ENCODE measurements at regions not wholly inside any gene's neighbourhood (a gene's known extent, or its start where the extent isn't known, plus 50 kb on each side); places are given as distances from the start of the nearest gene placed in this dataset.

DNA sequence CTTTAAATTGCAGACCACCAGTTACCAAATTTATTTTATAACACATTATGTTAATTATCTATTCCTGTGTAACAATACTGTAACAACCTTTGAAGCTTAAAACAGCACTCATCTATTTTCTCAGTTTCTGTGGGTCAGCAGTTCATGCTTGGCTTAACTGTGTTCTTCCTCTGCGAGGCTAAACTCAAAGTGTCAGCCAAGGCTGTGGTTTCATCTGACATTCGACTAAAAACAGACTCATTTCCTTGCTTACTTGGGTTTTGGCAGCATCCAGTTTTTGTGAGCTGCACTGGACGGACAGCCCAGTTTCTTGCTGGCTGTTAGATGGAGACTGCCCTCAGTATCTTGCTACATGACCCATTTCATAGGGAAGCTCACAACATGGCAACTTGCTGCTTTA, 247.3 kb upstream of the KCNH8 start (continued):
- TF ChIP-seq, protein P1, sequence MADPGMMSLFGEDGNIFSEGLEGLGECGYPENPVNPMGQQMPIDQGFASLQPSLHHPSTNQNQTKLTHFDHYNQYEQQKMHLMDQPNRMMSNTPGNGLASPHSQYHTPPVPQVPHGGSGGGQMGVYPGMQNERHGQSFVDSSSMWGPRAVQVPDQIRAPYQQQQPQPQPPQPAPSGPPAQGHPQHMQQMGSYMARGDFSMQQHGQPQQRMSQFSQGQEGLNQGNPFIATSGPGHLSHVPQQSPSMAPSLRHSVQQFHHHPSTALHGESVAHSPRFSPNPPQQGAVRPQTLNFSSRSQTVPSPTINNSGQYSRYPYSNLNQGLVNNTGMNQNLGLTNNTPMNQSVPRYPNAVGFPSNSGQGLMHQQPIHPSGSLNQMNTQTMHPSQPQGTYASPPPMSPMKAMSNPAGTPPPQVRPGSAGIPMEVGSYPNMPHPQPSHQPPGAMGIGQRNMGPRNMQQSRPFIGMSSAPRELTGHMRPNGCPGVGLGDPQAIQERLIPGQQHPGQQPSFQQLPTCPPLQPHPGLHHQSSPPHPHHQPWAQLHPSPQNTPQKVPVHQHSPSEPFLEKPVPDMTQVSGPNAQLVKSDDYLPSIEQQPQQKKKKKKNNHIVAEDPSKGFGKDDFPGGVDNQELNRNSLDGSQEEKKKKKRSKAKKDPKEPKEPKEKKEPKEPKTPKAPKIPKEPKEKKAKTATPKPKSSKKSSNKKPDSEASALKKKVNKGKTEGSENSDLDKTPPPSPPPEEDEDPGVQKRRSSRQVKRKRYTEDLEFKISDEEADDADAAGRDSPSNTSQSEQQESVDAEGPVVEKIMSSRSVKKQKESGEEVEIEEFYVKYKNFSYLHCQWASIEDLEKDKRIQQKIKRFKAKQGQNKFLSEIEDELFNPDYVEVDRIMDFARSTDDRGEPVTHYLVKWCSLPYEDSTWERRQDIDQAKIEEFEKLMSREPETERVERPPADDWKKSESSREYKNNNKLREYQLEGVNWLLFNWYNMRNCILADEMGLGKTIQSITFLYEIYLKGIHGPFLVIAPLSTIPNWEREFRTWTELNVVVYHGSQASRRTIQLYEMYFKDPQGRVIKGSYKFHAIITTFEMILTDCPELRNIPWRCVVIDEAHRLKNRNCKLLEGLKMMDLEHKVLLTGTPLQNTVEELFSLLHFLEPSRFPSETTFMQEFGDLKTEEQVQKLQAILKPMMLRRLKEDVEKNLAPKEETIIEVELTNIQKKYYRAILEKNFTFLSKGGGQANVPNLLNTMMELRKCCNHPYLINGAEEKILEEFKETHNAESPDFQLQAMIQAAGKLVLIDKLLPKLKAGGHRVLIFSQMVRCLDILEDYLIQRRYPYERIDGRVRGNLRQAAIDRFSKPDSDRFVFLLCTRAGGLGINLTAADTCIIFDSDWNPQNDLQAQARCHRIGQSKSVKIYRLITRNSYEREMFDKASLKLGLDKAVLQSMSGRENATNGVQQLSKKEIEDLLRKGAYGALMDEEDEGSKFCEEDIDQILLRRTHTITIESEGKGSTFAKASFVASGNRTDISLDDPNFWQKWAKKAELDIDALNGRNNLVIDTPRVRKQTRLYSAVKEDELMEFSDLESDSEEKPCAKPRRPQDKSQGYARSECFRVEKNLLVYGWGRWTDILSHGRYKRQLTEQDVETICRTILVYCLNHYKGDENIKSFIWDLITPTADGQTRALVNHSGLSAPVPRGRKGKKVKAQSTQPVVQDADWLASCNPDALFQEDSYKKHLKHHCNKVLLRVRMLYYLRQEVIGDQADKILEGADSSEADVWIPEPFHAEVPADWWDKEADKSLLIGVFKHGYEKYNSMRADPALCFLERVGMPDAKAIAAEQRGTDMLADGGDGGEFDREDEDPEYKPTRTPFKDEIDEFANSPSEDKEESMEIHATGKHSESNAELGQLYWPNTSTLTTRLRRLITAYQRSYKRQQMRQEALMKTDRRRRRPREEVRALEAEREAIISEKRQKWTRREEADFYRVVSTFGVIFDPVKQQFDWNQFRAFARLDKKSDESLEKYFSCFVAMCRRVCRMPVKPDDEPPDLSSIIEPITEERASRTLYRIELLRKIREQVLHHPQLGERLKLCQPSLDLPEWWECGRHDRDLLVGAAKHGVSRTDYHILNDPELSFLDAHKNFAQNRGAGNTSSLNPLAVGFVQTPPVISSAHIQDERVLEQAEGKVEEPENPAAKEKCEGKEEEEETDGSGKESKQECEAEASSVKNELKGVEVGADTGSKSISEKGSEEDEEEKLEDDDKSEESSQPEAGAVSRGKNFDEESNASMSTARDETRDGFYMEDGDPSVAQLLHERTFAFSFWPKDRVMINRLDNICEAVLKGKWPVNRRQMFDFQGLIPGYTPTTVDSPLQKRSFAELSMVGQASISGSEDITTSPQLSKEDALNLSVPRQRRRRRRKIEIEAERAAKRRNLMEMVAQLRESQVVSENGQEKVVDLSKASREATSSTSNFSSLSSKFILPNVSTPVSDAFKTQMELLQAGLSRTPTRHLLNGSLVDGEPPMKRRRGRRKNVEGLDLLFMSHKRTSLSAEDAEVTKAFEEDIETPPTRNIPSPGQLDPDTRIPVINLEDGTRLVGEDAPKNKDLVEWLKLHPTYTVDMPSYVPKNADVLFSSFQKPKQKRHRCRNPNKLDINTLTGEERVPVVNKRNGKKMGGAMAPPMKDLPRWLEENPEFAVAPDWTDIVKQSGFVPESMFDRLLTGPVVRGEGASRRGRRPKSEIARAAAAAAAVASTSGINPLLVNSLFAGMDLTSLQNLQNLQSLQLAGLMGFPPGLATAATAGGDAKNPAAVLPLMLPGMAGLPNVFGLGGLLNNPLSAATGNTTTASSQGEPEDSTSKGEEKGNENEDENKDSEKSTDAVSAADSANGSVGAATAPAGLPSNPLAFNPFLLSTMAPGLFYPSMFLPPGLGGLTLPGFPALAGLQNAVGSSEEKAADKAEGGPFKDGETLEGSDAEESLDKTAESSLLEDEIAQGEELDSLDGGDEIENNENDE (IDR thresholded peaks at IDR 0.05; ENCODE audit: insufficient replicate concordance, low read length): no peak
- TF ChIP-seq EP300 (IDR thresholded peaks at IDR 0.05; ENCODE audit: borderline replicate concordance in 1 of 2, low read depth in 2 of 2, low read length in 2 of 2): no peak
- no peak for TF ChIP-seq HDAC6 (IDR thresholded peaks at IDR 0.05; ENCODE audit: low read depth, low read length)
- no peak for TF ChIP-seq POLR2AphosphoS5 (IDR thresholded peaks at IDR 0.05; ENCODE audit: low read depth, low read length)
- no peak for TF ChIP-seq SP2 (IDR thresholded peaks at IDR 0.05; ENCODE audit: low read length)
- no peak for TF ChIP-seq JUN (IDR thresholded peaks at IDR 0.05; ENCODE audit: low read depth, low read length)
- no peak for TF ChIP-seq EZH2 (IDR thresholded peaks at IDR 0.05; ENCODE audit: low read depth, low read length, severe bottlenecking)
- TF ChIP-seq ZNF274 (IDR thresholded peaks at IDR 0.05; ENCODE audit: borderline replicate concordance, extremely low read depth, low read length): no peak
- TF ChIP-seq SP1 (IDR thresholded peaks at IDR 0.05; ENCODE audit: low read depth, low read length): no peak
- no peak for TF ChIP-seq SP4 (IDR thresholded peaks at IDR 0.05; ENCODE audit: low read length)

All from H1 (cell line).